GM23338 (cell line): ENCODE measurements at regions not wholly inside any gene's neighbourhood (a gene's known extent, or its start where the extent isn't known, plus 50 kb on each side); places are given as distances from the start of the nearest gene placed in this dataset.
A peak's percentile ranks its signal among the peaks of the same experiment; 100 is the strongest.

Experiments
- ATAC-seq: fragments of 200-7000 bp; cut with Tn5 transposase; 3 replicates; pipeline ENCODE4 v1.9.1; 2020
- DNase-seq: peaks from one replicate; pipeline ENCODE4 v3.0.0-alpha.2; 2015; ENCODE audit warnings: low spot score
- H2AFZ ChIP-seq: fragments of 200-600 bp; sonication (generic); 2 replicates; pipeline ENCODE4 v1.8.0; 2016; ENCODE audit warnings: antibody characterized with exemption, mild to moderate bottlenecking, moderate library complexity
- H3F3A ChIP-seq: fragments of 200-600 bp; sonication (generic); replicated peaks from 2 replicates; pipeline ENCODE4 v1.8.0; 2017; ENCODE audit warnings: antibody characterized with exemption, mixed run types, low read depth
- H3K27ac ChIP-seq: fragments of 200-600 bp; sonication (generic); 2 replicates; pipeline ENCODE4 v1.6.1; 2016; ENCODE audit warnings: low read depth
- H3K27me3 ChIP-seq: fragments of 200-600 bp; sonication (generic); 2 replicates; pipeline ENCODE4 v1.8.0; 2016; ENCODE audit warnings: mild to moderate bottlenecking, mixed run types, moderate library complexity; ENCODE audit not compliant: insufficient read depth
- H3K36me3 ChIP-seq: fragments of 200-600 bp; sonication (generic); 2 replicates; pipeline ENCODE4 v1.8.0; 2016; ENCODE audit warnings: mild to moderate bottlenecking; ENCODE audit not compliant: insufficient read depth
- H3K4me1 ChIP-seq: fragments of 200-600 bp; sonication (generic); 2 replicates; pipeline ENCODE4 v1.8.0; 2016; ENCODE audit warnings: mild to moderate bottlenecking, moderate library complexity; ENCODE audit not compliant: insufficient read depth
- H3K4me2 ChIP-seq: fragments of 200-600 bp; sonication (generic); 2 replicates; pipeline ENCODE4 v1.7.1; 2017; ENCODE audit warnings: mixed run types
- H3K4me3 ChIP-seq: fragments of 200-600 bp; sonication (generic); 2 replicates; pipeline ENCODE4 v1.6.1; 2016; ENCODE audit warnings: mixed run types
- H3K79me2 ChIP-seq: fragments of 200-600 bp; sonication (generic); replicated peaks from 2 replicates; pipeline ENCODE4 v1.8.0; 2017; ENCODE audit warnings: mild to moderate bottlenecking; ENCODE audit not compliant: insufficient read depth
- H3K9me2 ChIP-seq: fragments of 200-600 bp; sonication (generic); 2 replicates; pipeline ENCODE4 v1.8.0; 2017; ENCODE audit not compliant: insufficient read depth
- H4K20me1 ChIP-seq: fragments of 200-600 bp; sonication (generic); replicated peaks from 2 replicates; pipeline ENCODE4 v1.8.0; 2017; ENCODE audit warnings: mild to moderate bottlenecking; ENCODE audit not compliant: insufficient read depth
- H3K27ac Mint-ChIP-seq: 2 replicates; pipeline ENCODE4 v1.8.0; 2020; ENCODE audit warnings: inconsistent platforms, mild to moderate bottlenecking, moderate library complexity, mixed read lengths
- H3K27me3 Mint-ChIP-seq: 3 replicates; pipeline ENCODE4 v1.8.0; 2022; ENCODE audit warnings: low read depth, mild to moderate bottlenecking, moderate library complexity, mixed read lengths, inconsistent platforms; ENCODE audit not compliant: insufficient read depth, poor library complexity
- H3K36me3 Mint-ChIP-seq: 3 replicates; pipeline ENCODE4 v1.8.0; 2021; ENCODE audit warnings: low read depth, mild to moderate bottlenecking, inconsistent platforms, moderate library complexity, mixed read lengths
- H3K4me1 Mint-ChIP-seq: 3 replicates; pipeline ENCODE4 v1.8.0; 2020; ENCODE audit warnings: mild to moderate bottlenecking, inconsistent platforms, mixed read lengths
- H3K4me3 Mint-ChIP-seq: 3 replicates; pipeline ENCODE4 v1.8.0; 2021; ENCODE audit warnings: moderate library complexity, mild to moderate bottlenecking, inconsistent platforms, mixed read lengths
- H3K9me3 Mint-ChIP-seq: 3 replicates; pipeline ENCODE4 v1.8.0; 2020; ENCODE audit warnings: moderate library complexity, mild to moderate bottlenecking, inconsistent platforms, mixed read lengths
- EZH2 ChIP-seq: fragments of 200-600 bp; sonication (generic); IDR thresholded peaks from one replicate; pipeline ENCODE4 v1.8.0; 2017; ENCODE audit warnings: antibody characterized with exemption, mild to moderate bottlenecking, low read depth; ENCODE audit not compliant: unreplicated experiment
- EZH2phosphoT487 ChIP-seq: fragments of 200-600 bp; sonication (generic); IDR thresholded peaks from one replicate; pipeline ENCODE4 v1.8.1; 2018; ENCODE audit warnings: antibody characterized with exemption; ENCODE audit not compliant: unreplicated experiment
- JUNB ChIP-seq: IDR thresholded peaks from one replicate; pipeline ENCODE4 v1.6.1; 2016; ENCODE audit warnings: antibody characterized with exemption; ENCODE audit not compliant: unreplicated experiment
- NANOG ChIP-seq: IDR thresholded peaks from 2 replicates; pipeline ENCODE4 v1.6.1; 2016; ENCODE audit warnings: antibody characterized with exemption, borderline replicate concordance
- ZNF114 ChIP-seq: fragments of 250-450 bp; sonication (Bioruptor Pico); IDR thresholded peaks from 2 replicates; pipeline ENCODE4 v1.5.0; 2020; ENCODE audit warnings: mild to moderate bottlenecking, moderate library complexity
- ZNF331 ChIP-seq: fragments of 250-450 bp; sonication (Bioruptor Pico); IDR thresholded peaks from 2 replicates; pipeline ENCODE4 v1.5.0; 2020; ENCODE audit warnings: low read depth, mild to moderate bottlenecking, moderate library complexity
- ZNF462 ChIP-seq: fragments of 250-450 bp; sonication (Bioruptor Pico); IDR thresholded peaks from 2 replicates; pipeline ENCODE4 v1.5.0; 2020; ENCODE audit warnings: mild to moderate bottlenecking, moderate library complexity
- TF ChIP-seq, protein P1 (sequence below), 2 experiments: fragments of 200-600 bp in 1 of 2; sonication (generic) in 1 of 2; conservative IDR thresholded peaks; 2 replicates each; pipeline versions ENCODE4 v1.5.1 to v1.6.1; 2016 to 2017; ENCODE audit warnings: antibody characterized with exemption in 2 of 2, low read depth in 2 of 2, mild to moderate bottlenecking in 2 of 2, moderate library complexity in 1 of 2

DNA sequence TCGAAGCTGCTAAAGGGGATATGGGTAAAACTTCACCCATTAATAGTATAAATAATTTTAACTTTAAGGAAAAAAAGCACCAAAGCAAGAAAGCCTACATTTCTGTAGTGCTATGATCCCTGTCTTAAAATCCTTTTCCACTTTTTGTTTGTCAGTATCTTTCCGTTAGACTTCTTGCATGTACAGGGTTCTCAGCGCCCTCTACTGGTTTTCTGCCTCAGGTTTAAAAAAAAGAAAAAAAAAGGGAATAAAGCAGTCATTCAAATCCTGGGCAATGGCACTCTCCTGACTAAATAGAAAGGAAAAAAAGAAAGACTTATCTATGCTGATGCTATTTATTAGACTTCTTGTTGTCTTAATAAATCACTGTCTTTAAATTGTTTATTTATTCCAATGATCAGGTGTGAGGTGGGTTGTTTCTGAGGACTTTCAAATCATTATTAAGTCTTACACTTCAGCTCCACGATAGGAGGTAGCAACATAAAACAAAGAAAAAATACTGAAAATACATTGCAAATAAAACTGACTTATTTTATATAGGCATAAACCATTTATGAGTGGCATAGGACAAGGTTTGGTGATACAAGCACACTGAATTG is 475.4 kb upstream of the NR5A2 start:
- H3K27me3 Mint-ChIP-seq, result no peaks in the 10 kb centered on the region
- Histone ChIP-seq H3K4me3 (no peak overlapping the region), H3K27ac (no peak overlapping the region), H3F3A (no peaks in the 10 kb centered on the region), H4K20me1 (no peaks in the 10 kb centered on the region), H3K79me2 (no peaks in the 10 kb centered on the region), H3K4me2 (no peak overlapping the region), H3K36me3 (no peaks in the 10 kb centered on the region), H2AFZ (no peak overlapping the region), H3K27me3 (no peaks in the 10 kb centered on the region), H3K9me2 (peaks cover 5% of the 10 kb centered on the region; the same call in 1 of the 2 replicates), H3K4me1 (no peaks in the 10 kb centered on the region)
- H3K9me3 Mint-ChIP-seq, result no peaks in the 10 kb centered on the region
- ATAC-seq (no peak; the same call in 2 of the 3 replicates), DNase-seq (peak; percentile 79)
- TF ChIP-seq, protein P1, sequence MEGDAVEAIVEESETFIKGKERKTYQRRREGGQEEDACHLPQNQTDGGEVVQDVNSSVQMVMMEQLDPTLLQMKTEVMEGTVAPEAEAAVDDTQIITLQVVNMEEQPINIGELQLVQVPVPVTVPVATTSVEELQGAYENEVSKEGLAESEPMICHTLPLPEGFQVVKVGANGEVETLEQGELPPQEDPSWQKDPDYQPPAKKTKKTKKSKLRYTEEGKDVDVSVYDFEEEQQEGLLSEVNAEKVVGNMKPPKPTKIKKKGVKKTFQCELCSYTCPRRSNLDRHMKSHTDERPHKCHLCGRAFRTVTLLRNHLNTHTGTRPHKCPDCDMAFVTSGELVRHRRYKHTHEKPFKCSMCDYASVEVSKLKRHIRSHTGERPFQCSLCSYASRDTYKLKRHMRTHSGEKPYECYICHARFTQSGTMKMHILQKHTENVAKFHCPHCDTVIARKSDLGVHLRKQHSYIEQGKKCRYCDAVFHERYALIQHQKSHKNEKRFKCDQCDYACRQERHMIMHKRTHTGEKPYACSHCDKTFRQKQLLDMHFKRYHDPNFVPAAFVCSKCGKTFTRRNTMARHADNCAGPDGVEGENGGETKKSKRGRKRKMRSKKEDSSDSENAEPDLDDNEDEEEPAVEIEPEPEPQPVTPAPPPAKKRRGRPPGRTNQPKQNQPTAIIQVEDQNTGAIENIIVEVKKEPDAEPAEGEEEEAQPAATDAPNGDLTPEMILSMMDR (conservative IDR thresholded peaks at IDR 0.05; ENCODE audit: low read depth in 2 of 2), result peak; percentile 72 to 95
- no peak for TF ChIP-seq NANOG
- TF ChIP-seq ZNF462, result no peak
- no peak overlapping the region for H3K27ac Mint-ChIP-seq
- peaks cover 5% of the 10 kb centered on the region; the same call in 2 of the 3 replicates for H3K4me1 Mint-ChIP-seq
- no peak overlapping the region for H3K4me3 Mint-ChIP-seq
- H3K36me3 Mint-ChIP-seq, result no peaks in the 10 kb centered on the region

DNA sequence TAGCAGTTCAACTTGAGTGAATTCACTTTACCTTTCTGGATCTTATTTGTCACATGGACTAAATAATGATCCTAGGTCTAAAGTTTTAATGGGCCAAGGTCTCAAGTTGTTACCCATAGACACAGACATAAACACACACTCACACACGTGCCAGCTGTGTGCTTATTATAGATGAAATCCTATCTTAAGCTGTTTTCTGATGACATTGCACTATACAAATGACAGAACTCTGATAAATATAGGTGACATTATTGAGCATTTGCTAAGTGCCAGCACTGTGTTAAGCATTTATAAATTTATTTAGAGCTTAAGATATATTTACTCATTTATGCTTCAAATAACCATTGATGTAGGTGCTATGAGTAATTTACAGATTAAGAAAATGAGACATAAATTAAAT is 474.4 kb upstream of the NR5A2 start:
- DNase-seq (no peak), ATAC-seq (no peak)
- Histone ChIP-seq H3K27ac (no peak overlapping the region), H3K9me2 (no peaks in the 10 kb centered on the region), H2AFZ (no peak overlapping the region), H3K4me1 (no peaks in the 10 kb centered on the region), H4K20me1 (no peaks in the 10 kb centered on the region), H3K4me3 (no peak overlapping the region), H3K79me2 (no peaks in the 10 kb centered on the region), H3K36me3 (no peaks in the 10 kb centered on the region), H3K4me2 (no peak overlapping the region), H3K27me3 (no peaks in the 10 kb centered on the region), H3F3A (no peaks in the 10 kb centered on the region)
- Mint-ChIP-seq H3K36me3 (no peaks in the 10 kb centered on the region), H3K27me3 (no peaks in the 10 kb centered on the region), H3K4me3 (no peak overlapping the region), H3K9me3 (no peaks in the 10 kb centered on the region), H3K4me1 (peaks cover 5% of the 10 kb centered on the region; the same call in 2 of the 3 replicates), H3K27ac (no peak overlapping the region)
- no peak for TF ChIP-seq EZH2phosphoT487
- no peak for TF ChIP-seq NANOG
- TF ChIP-seq JUNB, result no peak
- TF ChIP-seq ZNF331 (CRISPR knock-in tag), result no peak
- no peak for TF ChIP-seq EZH2
- TF ChIP-seq ZNF114 (CRISPR knock-in tag), result no peak
